GM12874 (cell line): ENCODE measurements at regions not wholly inside any gene's neighbourhood (a gene's known extent, or its start where the extent isn't known, plus 50 kb on each side); places are given as distances from the start of the nearest gene placed in this dataset.

Experiments
- CTCF ChIP-seq: IDR thresholded peaks from 2 replicates; pipeline ENCODE4 v1.5.1; 2011; ENCODE audit warnings: low read depth, mild to moderate bottlenecking, control low read depth, low read length, moderate library complexity; ENCODE audit not compliant: insufficient read depth

DNA sequence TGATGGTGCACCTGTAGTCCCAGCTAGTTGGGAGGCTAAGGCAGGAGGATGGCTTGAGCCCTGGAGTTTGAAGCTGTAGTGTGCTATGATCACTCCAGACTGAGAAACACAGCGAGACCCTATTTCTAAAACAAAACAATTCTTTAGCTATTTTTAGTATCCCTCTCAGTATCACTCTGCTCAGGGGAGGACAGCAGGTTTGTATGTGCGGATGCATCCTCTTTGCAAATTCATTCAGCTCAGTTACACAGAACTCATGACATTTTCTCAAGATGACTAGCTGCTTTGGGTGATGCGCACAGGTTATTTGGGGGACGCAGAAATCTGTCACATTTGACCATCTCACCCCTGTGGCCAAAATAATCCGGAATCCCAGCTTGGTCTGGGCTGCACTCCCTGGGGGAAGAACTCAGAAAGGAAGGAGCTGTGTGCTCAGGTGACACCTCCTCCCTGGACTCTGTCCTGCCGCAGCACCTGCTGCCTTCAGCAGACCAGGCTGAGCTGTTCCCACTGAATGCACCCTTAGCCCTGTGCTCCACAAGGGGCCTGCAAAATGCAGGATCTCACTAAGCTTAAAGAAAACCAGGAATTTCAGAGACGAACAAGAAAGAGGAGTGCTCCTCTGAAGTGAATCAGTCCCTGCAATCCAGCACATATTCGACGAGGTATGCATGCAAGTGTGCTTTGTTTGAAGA, 89.5 kb upstream of the PGBD5 start:
- no peak for TF ChIP-seq CTCF

DNA sequence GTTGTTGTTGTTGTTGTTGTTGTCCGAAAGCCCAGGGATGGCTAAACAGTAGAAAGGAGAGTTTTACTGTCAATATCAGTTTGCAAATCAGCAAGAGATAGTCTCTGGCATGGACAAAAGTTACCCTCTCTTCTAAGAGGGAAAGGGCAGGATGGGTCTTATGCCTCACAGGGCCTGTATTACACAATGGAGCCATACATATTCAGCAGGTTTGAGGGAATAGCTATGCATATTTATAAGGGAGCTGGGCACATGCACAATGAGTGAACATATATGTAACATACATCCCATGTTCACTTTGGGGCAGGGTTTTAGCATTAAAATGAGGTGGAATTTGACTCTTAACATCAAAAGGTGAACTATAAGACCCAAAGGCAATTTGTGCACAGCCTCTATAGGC, 84.4 kb upstream of the PGBD5 start:
- no peak for TF ChIP-seq CTCF

- no peak for TF ChIP-seq CTCF
These were observed 83.3 kb upstream of the PGBD5 start for GRCh38 chr1:230509281-230509977.

GRCh38 chr1:230507666-230508402, 81.7 kb upstream of the PGBD5 start:
- TF ChIP-seq CTCF = no peak

- TF ChIP-seq CTCF = no peak
These were observed 81.1 kb upstream of the PGBD5 start for GRCh38 chr1:230507236-230507635.

- TF ChIP-seq CTCF = no peak
These were observed 80.3 kb upstream of the PGBD5 start for GRCh38 chr1:230506451-230506850.

DNA sequence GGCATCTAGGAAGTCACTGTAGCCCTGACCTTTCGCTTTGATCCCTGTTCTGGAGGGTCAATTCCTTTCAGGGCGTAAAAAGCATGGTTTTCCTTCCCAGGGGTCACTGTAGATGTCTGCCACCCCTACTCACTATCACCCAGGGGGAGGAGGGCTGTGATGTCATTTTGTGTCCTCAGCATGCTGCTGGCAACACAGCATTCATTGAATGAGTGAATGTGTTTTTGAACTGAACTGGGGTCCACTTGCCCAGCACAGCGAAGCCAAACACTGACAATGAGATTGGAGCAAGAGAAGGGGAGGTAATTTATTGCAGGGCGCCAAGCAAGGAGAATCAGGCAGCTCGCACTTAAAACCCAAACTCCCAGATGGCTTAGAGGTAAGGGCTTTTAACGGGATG, 78.2 kb upstream of the PGBD5 start:
- no peak for TF ChIP-seq CTCF
